Ishikawa (cell line): ENCODE measurements at regions not wholly inside any gene's neighbourhood (a gene's known extent, or its start where the extent isn't known, plus 50 kb on each side); places are given as distances from the start of the nearest gene placed in this dataset.

ENCODE experiments used
- CEBPB ChIP-seq: IDR thresholded peaks from 2 replicates; pipeline ENCODE4 v1.6.1; 2012
- CREB1 ChIP-seq: IDR thresholded peaks from 2 replicates; pipeline ENCODE4 v1.6.1; 2012; ENCODE audit warnings: low read depth
- EGR1 ChIP-seq: IDR thresholded peaks from 2 replicates; pipeline ENCODE4 v1.6.1; 2012
- EP300 ChIP-seq: IDR thresholded peaks from 2 replicates; pipeline ENCODE4 v1.6.1; 2012; ENCODE audit warnings: borderline replicate concordance
- FOXM1 ChIP-seq: IDR thresholded peaks from 2 replicates; pipeline ENCODE4 v1.6.1; 2012; ENCODE audit warnings: low read depth, borderline replicate concordance
- MAX ChIP-seq: IDR thresholded peaks from 2 replicates; pipeline ENCODE4 v1.6.1; 2012
- NFIC ChIP-seq: IDR thresholded peaks from 2 replicates; pipeline ENCODE4 v1.6.1; 2012
- RAD21 ChIP-seq: IDR thresholded peaks from 2 replicates; pipeline ENCODE4 v1.6.1; 2012; ENCODE audit warnings: low read depth
- REST ChIP-seq: IDR thresholded peaks from 2 replicates; pipeline ENCODE4 v1.6.1; 2012; ENCODE audit warnings: low read depth, mild to moderate bottlenecking
- TAF1 ChIP-seq: IDR thresholded peaks from 2 replicates; pipeline ENCODE4 v1.6.1; 2012; ENCODE audit warnings: low read depth, mild to moderate bottlenecking
- TCF12 ChIP-seq: IDR thresholded peaks from 2 replicates; pipeline ENCODE4 v1.6.1; 2012; ENCODE audit warnings: low read depth
- TEAD4 ChIP-seq: IDR thresholded peaks from 2 replicates; pipeline ENCODE4 v1.6.1; 2012
- USF1 ChIP-seq: IDR thresholded peaks from 2 replicates; pipeline ENCODE4 v1.6.1; 2012
- YY1 ChIP-seq: IDR thresholded peaks from 2 replicates; pipeline ENCODE4 v1.6.1; 2012; ENCODE audit warnings: low read depth
- ZBTB7A ChIP-seq: IDR thresholded peaks from 2 replicates; pipeline ENCODE4 v1.6.1; 2012; ENCODE audit warnings: low read depth

GRCh38 chr6:112841553-112842329, 494.6 kb downstream of the RFPL4B start:
- no peak for TF ChIP-seq USF1
- no peak for TF ChIP-seq TAF1

GRCh38 chr6:112842330-112842685, 495.2 kb downstream of the RFPL4B start:
- no peak for TF ChIP-seq EP300
- TF ChIP-seq TAF1 = no peak

- TF ChIP-seq EP300 (no peak), MAX (no peak), TAF1 (no peak), USF1 (no peak), CREB1 (no peak), TCF12 (no peak), TEAD4 (no peak), CEBPB (no peak), REST (no peak), YY1 (no peak), NFIC (no peak), ZBTB7A (no peak), RAD21 (no peak), EGR1 (no peak), FOXM1 (no peak)
Measured at GRCh38 chr6:112846681-112847080, 499.6 kb downstream of the RFPL4B start.

GRCh38 chr6:112851146-112851545, 504.0 kb downstream of the RFPL4B start:
- TF ChIP-seq USF1 = no peak

GRCh38 chr6:112853162-112853561, 506.0 kb downstream of the RFPL4B start:
- TF ChIP-seq NFIC (no peak), YY1 (no peak), REST (no peak), CREB1 (no peak), TEAD4 (no peak), EP300 (no peak)

GRCh38 chr6:112863753-112864152, 516.6 kb downstream of the RFPL4B start:
- TF ChIP-seq TEAD4 (no peak), NFIC (no peak), ZBTB7A (no peak), REST (no peak), USF1 (no peak), TAF1 (no peak), EP300 (no peak), FOXM1 (no peak), CREB1 (no peak), MAX (no peak), CEBPB (no peak), TCF12 (no peak), YY1 (no peak), RAD21 (no peak), EGR1 (no peak)
